Heart right ventricle (tissue), 16 donors: ENCODE measurements at regions not wholly inside any gene's neighbourhood (a gene's known extent, or its start where the extent isn't known, plus 50 kb on each side); places are given as distances from the start of the nearest gene placed in this dataset.

Experiments
- ATAC-seq, 8 donors: fragments of 200-7000 bp; cut with Tn5 transposase; one replicate each; pipeline ENCODE4 v1.9.1; 2020; ENCODE audit warnings: mild to moderate bottlenecking in 8 of 8, moderate library complexity in 8 of 8, moderate number of reproducible peaks in 1 of 8
- DNase-seq, 2 donors: peaks; one replicate each; pipeline ENCODE4 v3.0.0-alpha.2; 2020
- H3K27ac ChIP-seq, 10 donors: fragments of 200-600 bp; sonication (generic) in 2 of 10; one replicate each; pipeline versions ENCODE4 v1.5.0 to v1.8.0; 2020 to 2022; ENCODE audit warnings: mild to moderate bottlenecking in 3 of 10
- H3K27me3 ChIP-seq, 7 donors: fragments of 200-600 bp; one replicate each; pipeline ENCODE4 v1.8.0; 2021 to 2022; ENCODE audit warnings: mild to moderate bottlenecking in 2 of 7
- H3K36me3 ChIP-seq, 9 donors: fragments of 200-600 bp; sonication (generic) in 1 of 9; one replicate each; pipeline versions ENCODE4 v1.5.0 to v1.8.0; 2020 to 2022; ENCODE audit warnings: mild to moderate bottlenecking in 2 of 9
- H3K4me1 ChIP-seq, 9 donors: fragments of 200-600 bp; sonication (generic) in 1 of 9; one replicate each; pipeline versions ENCODE4 v1.5.0 to v1.8.0; 2020 to 2022; ENCODE audit warnings: mild to moderate bottlenecking in 4 of 9
- H3K4me3 ChIP-seq, 10 donors: fragments of 200-600 bp; sonication (generic) in 2 of 10; one replicate each; pipeline versions ENCODE4 v1.5.0 to v1.8.0; 2020 to 2022; ENCODE audit warnings: mild to moderate bottlenecking in 7 of 10, moderate library complexity in 2 of 10
- H3K9me3 ChIP-seq, 11 donors: fragments of 200-600 bp in 10 of 11; sonication (generic) in 2 of 11; one replicate each; pipeline versions ENCODE4 v1.5.0 to v1.8.0; 2013 to 2022; ENCODE audit warnings: mild to moderate bottlenecking in 2 of 11, control low read depth in 1 of 11, moderate library complexity in 1 of 11
- WGBS, 2 donors: extraction: QIAGEN DNeasy Blood & Tissue Kit; methylation state at CpG; one replicate each; pipeline ENCODE4 v1.1.7; 2013; ENCODE audit warnings: inconsistent platforms in 1 of 2; 5-methylcytosine and 5-hydroxymethylcytosine counted together
- intact Hi-C, 10 donors: fragments of 100-400 bp; cut with DNase I; formaldehyde crosslinking; loops; one replicate each; pipeline versions ENCODE4 v1.11.1 to v1.14.2; 2022
- TF ChIP-seq, protein P1 (sequence below), 9 donors: fragments of 200-600 bp; sonication (generic) in 2 of 9; IDR thresholded peaks; one replicate each; pipeline versions ENCODE4 v1.5.0 to v1.8.0; 2021 to 2022; ENCODE audit warnings: antibody characterized with exemption in 9 of 9, mild to moderate bottlenecking in 5 of 9, moderate library complexity in 1 of 9
- donor health status: Arrhythmogenic right ventricular cardiomyopathy.
- donor health status: ischemic (EF 13 %, LVEDD 7.1; RV severe dilation, severe dysfunction).
- donor health status: healthy with polysubstance abuse.
- donor health status: DM: no; HTN: yes; CAD: no.
- donor health status: DM: no; HTN: no; CAD: no.
- donor health status: ischemic (EF 25% LVEDD 6.9; RV normal size, moderate dysfunction).
- donor health status: ischemic (EF 25% LVEDD 5.7; RV mildly dilated, moderate dysfunction).
- donor health status: healthy.
- donor health status: DM: yes; HTN: yes; CAD: no.
- donor health status: Ischemic cardiomyopathy.
- donor health status: ischemic (EF 35%, LVEDD 5.7; RV mildly dilated, moderate dysfunction).
- donor health status: nonischemic (EF 11% LVEDD 7.7; RV severe dilation, severe dysfunction).
- donor health status: DM: yes; HTN: yes; CAD: no.
- donor health status: PGD.
- donor health status: ischemic (EF 29% LVEDD 5.4; RV normal size, mild dysfunction).
- donor health status: nonischemic (EF 23%, LVEDD 6.1; RV moderate dilation, normal function).

GRCh38 chr4:136967069-136967468, 565.2 kb downstream of the PCDH18 start:
- intact Hi-C loops = no loop called here
- DNase-seq (no peak), ATAC-seq (no peak)
- H3K27ac ChIP-seq = no peak overlapping the region
- H3K9me3 ChIP-seq = no peaks in the 10 kb centered on the region
- H3K4me3 ChIP-seq = no peak overlapping the region
- H3K36me3 ChIP-seq = no peaks in the 10 kb centered on the region
- 86 to 87% methylated on average over 4 of the region's 4 CpGs for WGBS, 2 donors
- TF ChIP-seq, protein P1, sequence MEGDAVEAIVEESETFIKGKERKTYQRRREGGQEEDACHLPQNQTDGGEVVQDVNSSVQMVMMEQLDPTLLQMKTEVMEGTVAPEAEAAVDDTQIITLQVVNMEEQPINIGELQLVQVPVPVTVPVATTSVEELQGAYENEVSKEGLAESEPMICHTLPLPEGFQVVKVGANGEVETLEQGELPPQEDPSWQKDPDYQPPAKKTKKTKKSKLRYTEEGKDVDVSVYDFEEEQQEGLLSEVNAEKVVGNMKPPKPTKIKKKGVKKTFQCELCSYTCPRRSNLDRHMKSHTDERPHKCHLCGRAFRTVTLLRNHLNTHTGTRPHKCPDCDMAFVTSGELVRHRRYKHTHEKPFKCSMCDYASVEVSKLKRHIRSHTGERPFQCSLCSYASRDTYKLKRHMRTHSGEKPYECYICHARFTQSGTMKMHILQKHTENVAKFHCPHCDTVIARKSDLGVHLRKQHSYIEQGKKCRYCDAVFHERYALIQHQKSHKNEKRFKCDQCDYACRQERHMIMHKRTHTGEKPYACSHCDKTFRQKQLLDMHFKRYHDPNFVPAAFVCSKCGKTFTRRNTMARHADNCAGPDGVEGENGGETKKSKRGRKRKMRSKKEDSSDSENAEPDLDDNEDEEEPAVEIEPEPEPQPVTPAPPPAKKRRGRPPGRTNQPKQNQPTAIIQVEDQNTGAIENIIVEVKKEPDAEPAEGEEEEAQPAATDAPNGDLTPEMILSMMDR (IDR thresholded peaks at IDR 0.05) = no peak
- H3K4me1 ChIP-seq = no peaks in the 10 kb centered on the region
- H3K27me3 ChIP-seq = no peaks in the 10 kb centered on the region

DNA sequence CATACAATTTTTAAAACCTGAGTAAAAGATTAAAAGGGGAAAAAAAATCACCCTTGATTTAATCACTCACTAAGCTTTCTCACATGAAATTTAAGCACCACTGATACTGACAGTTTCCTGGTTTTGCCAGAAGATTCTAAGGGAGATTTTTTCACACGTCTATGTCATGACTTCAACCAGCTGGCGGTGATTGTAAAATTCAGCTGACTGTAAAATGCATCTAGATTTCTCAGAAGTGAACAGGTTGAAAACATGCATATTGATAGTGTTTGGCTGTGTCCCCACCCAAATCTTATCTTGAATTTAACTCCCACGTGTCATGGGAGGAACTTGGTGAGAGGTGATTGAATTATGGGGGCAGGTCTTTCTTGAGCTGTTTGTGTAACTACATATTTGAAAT, 566.8 kb downstream of the PCDH18 start:
- DNase-seq (no peak), ATAC-seq (no peak)
- Histone ChIP-seq H3K36me3 (no peaks in the 10 kb centered on the region), H3K9me3 (no peaks in the 10 kb centered on the region), H3K4me3 (no peak overlapping the region), H3K4me1 (no peaks in the 10 kb centered on the region), H3K27me3 (no peaks in the 10 kb centered on the region), H3K27ac (no peak overlapping the region)
- 59 to 65% methylated on average over 3 of the region's 3 CpGs for WGBS, 2 donors
- intact Hi-C loops = no loop called here
- TF ChIP-seq, protein P1 (IDR thresholded peaks at IDR 0.05) = no peak

- no peaks in the 10 kb centered on the region for H3K27me3 ChIP-seq
- 65 to 69% methylated on average over 2 of the region's 2 CpGs for WGBS, 2 donors
- intact Hi-C loops = no loop called here
- no peaks in the 10 kb centered on the region for H3K36me3 ChIP-seq
- TF ChIP-seq, protein P1 (IDR thresholded peaks at IDR 0.05) = no peak
- no peak for DNase-seq
- H3K9me3 ChIP-seq = no peaks in the 10 kb centered on the region
- no peak for ATAC-seq
- no peaks in the 10 kb centered on the region for H3K4me1 ChIP-seq
- no peak overlapping the region for H3K4me3 ChIP-seq
- no peak overlapping the region for H3K27ac ChIP-seq
These were observed 569.4 kb downstream of the PCDH18 start for GRCh38 chr4:136962868-136963267.

DNA sequence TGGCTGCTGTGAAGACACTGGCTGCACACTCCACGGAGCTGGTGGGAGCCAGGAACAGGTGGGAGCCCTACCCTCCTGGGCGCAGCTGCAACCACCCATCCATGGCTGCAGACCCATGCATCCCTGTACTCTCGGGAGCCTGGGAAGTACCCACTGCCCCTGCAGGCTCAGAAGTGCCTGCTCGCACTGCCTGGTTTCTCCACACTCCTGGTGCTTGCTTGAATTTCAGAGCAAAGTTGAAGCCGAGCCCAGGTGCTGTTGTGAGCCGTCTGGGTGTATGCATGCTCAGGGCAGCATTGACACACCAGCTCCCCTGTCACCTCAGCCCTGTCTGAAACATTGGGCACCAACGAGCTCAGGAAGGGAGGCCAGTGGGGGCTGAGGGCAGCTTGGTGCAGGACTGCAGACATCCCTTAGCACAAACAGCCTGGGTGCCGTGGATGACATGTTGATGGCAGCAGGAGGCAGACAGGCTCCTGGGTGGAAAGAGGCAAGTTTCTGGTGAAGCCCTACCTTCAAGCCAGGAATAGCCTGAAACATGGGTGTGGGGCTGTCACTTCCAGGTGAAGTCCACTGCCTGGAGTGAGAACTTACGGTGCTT, 585.9 kb downstream of the PCDH18 start:
- TF ChIP-seq, protein P1 (IDR thresholded peaks at IDR 0.05) = no peak
- intact Hi-C loops = no loop called here
- WGBS, 2 donors = 88 to 89% methylated on average over 9 of the region's 9 CpGs
- DNase-seq (no peak), ATAC-seq (no peak)
- Histone ChIP-seq H3K4me3 (no peak overlapping the region), H3K27ac (no peak overlapping the region), H3K4me1 (no peaks in the 10 kb centered on the region), H3K9me3 (peaks cover 0 to 20% (median 0%) of the 10 kb centered on the region in 11 donors), H3K27me3 (no peaks in the 10 kb centered on the region), H3K36me3 (no peaks in the 10 kb centered on the region)
